Endothelial cell of umbilical vein (primary cell): ENCODE measurements at regions not wholly inside any gene's neighbourhood (a gene's known extent, or its start where the extent isn't known, plus 50 kb on each side); places are given as distances from the start of the nearest gene placed in this dataset.

ENCODE experiments used
- BruUV-seq: library from RNA; stranded (reverse); fragments of 400-500 nt; replicated peaks from 2 replicates; lab custom pipeline; 2021; lab: Mats Ljungman, UMichigan
- CTCF ChIA-PET: fragments of 300-600, 350-600 bp; sonication (Branson Sonifier 250); formaldehyde crosslinking; loops from one replicate; lab custom pipeline; 2021; ENCODE audit warnings: antibody characterized with exemption, inconsistent platforms; lab: Charles Lee
- POLR2A ChIA-PET: fragments of 300-600, 350-600 bp; sonication (Branson Sonifier 250); formaldehyde crosslinking; loops from one replicate; lab custom pipeline; 2021; ENCODE audit warnings: antibody characterized with exemption, inconsistent platforms; lab: Charles Lee
- DNase-seq: peaks from one replicate; pipeline ENCODE4 v3.0.0-alpha.2; 2011; ENCODE audit warnings: low read depth, low spot score
- FAIRE-seq: peaks from 2 replicates; lab custom pipeline; 2011; peaks lifted over from hg19 to GRCh38; lab: Jason Lieb, UNC
- H2AFZ ChIP-seq: 2 replicates; pipeline ENCODE4 v1.6.0; 2012; ENCODE audit warnings: low read depth, low read length, control low read depth, inconsistent platforms
- H3K27ac ChIP-seq: 2 replicates; pipeline ENCODE4 v1.5.1; 2011; ENCODE audit warnings: low read depth, mild to moderate bottlenecking, control low read depth, low read length, moderate library complexity; ENCODE audit not compliant: insufficient read depth
- H3K27me3 ChIP-seq, 2 experiments: 2 replicates each; pipeline versions ENCODE4 v1.6.0 to v1.6.1; 2011; ENCODE audit warnings: low read length in 2 of 2, mixed read lengths in 1 of 2; ENCODE audit not compliant: control insufficient read depth in 2 of 2, insufficient read depth in 2 of 2
- H3K36me3 ChIP-seq, 2 experiments: 2 replicates in 1 of 2; 3 replicates in 1 of 2; pipeline ENCODE4 v1.5.1; 2011; ENCODE audit warnings: low read length in 2 of 2, mild to moderate bottlenecking in 1 of 2, moderate library complexity in 1 of 2; ENCODE audit not compliant: control insufficient read depth in 2 of 2, insufficient read depth in 2 of 2; ENCODE audit errors: extremely low read depth in 1 of 2
- H3K4me1 ChIP-seq: 3 replicates; pipeline ENCODE4 v1.5.1; 2011; ENCODE audit warnings: mild to moderate bottlenecking, low read length; ENCODE audit not compliant: control insufficient read depth, insufficient read depth; ENCODE audit errors: extremely low read depth
- H3K4me2 ChIP-seq: 2 replicates; pipeline ENCODE4 v1.6.1; 2011; ENCODE audit warnings: low read length, control low read depth, mixed read lengths; ENCODE audit not compliant: insufficient read depth
- H3K4me3 ChIP-seq, 3 experiments: fragments of 200-600 bp in 1 of 3; sonication (generic), shearing (Covaris generic) in 1 of 3; replicated peaks in 1 of 3; 2 replicates each; pipeline ENCODE4 v1.5.1; 2011 to 2016; ENCODE audit warnings: control low read depth in 3 of 3, low read length in 3 of 3, mild to moderate bottlenecking in 2 of 3, inconsistent platforms in 1 of 3, low read depth in 1 of 3, moderate library complexity in 1 of 3; ENCODE audit not compliant: insufficient read depth in 1 of 3
- H3K79me2 ChIP-seq: 2 replicates; pipeline ENCODE4 v1.6.0; 2012; ENCODE audit warnings: low read length, inconsistent platforms; ENCODE audit not compliant: control insufficient read depth, insufficient read depth
- H3K9ac ChIP-seq: replicated peaks from 2 replicates; pipeline ENCODE3; 2011; ENCODE audit warnings: low read length, control low read depth; ENCODE audit not compliant: insufficient read depth; ENCODE audit errors: extremely low read depth
- H3K9me1 ChIP-seq: replicated peaks from 3 replicates; pipeline ENCODE4 v1.6.0; 2011; ENCODE audit warnings: mild to moderate bottlenecking, low read length; ENCODE audit not compliant: control insufficient read depth, insufficient read depth; ENCODE audit errors: extremely low read depth
- H3K9me3 ChIP-seq: replicated peaks from 2 replicates; pipeline ENCODE4 v1.5.1; 2012; ENCODE audit warnings: low read length, inconsistent platforms; ENCODE audit not compliant: control insufficient read depth, insufficient read depth
- H4K20me1 ChIP-seq: replicated peaks from 2 replicates; pipeline ENCODE3; 2011; ENCODE audit warnings: mild to moderate bottlenecking, low read length; ENCODE audit not compliant: control insufficient read depth, insufficient read depth; ENCODE audit errors: extremely low read depth
- CTCF ChIP-seq, 2 donors: IDR thresholded peaks; 1 replicate in 1 of 2; 2 replicates in 1 of 2; pipeline ENCODE4 v1.5.1; 2011; ENCODE audit warnings: low read length in 2 of 2, mild to moderate bottlenecking in 2 of 2, moderate library complexity in 2 of 2, control low read depth in 1 of 2, inconsistent platforms in 1 of 2, low read depth in 1 of 2; ENCODE audit not compliant: insufficient read depth in 1 of 2; ENCODE audit errors: extremely low read depth in 1 of 2
- EZH2 ChIP-seq: IDR thresholded peaks from 2 replicates; pipeline ENCODE4 v1.6.1; 2012; ENCODE audit warnings: borderline replicate concordance, low read depth, mild to moderate bottlenecking, moderate library complexity, low read length, inconsistent platforms; ENCODE audit not compliant: severe bottlenecking
- FOS ChIP-seq: IDR thresholded peaks from 2 replicates; pipeline ENCODE4 v1.6.1; 2011; ENCODE audit warnings: mild to moderate bottlenecking, low read length, moderate library complexity, borderline replicate concordance; ENCODE audit not compliant: insufficient read depth
- GATA2 ChIP-seq: IDR thresholded peaks from 2 replicates; pipeline ENCODE4 v1.7.0; 2011; ENCODE audit warnings: low read depth, mild to moderate bottlenecking, moderate library complexity, mixed read lengths, low read length; ENCODE audit not compliant: insufficient read length, insufficient read depth
- MAX ChIP-seq: IDR thresholded peaks from 2 replicates; pipeline ENCODE4 v1.6.1; 2011; ENCODE audit not compliant: insufficient read depth, insufficient read length
- MYC ChIP-seq: IDR thresholded peaks from one replicate; pipeline ENCODE4 v1.6.1; 2011; ENCODE audit warnings: mild to moderate bottlenecking, low read depth, low read length
- POLR2A ChIP-seq: IDR thresholded peaks from 2 replicates; pipeline ENCODE4 v1.6.1; 2012; ENCODE audit warnings: low read depth, mild to moderate bottlenecking, control low read depth, low read length
- POLR2AphosphoS5 ChIP-seq: IDR thresholded peaks from 2 replicates; pipeline ENCODE4 v1.6.1; 2012; ENCODE audit warnings: low read depth, mild to moderate bottlenecking, control low read depth, low read length, moderate library complexity; ENCODE audit not compliant: insufficient read depth
- dilution Hi-C: fragments of 300-500 bp; cut with MboI; formaldehyde crosslinking; loops from one replicate; pipeline ENCODE4 v1.15.0; 2019; ENCODE audit warnings: low sequenced_read_pairs; ENCODE audit not compliant: extremely low pct_ligation_motif_present
- intact Hi-C: fragments of 100-400 bp; cut with micrococcal nuclease; formaldehyde crosslinking; loops from one replicate; pipeline ENCODE4 v1.10.0; 2022

- Histone ChIP-seq H4K20me1 (no peaks in the 10 kb centered on the region), H3K4me2 (no peak overlapping the region), H3K4me1 (peaks cover 3% of the 10 kb centered on the region), H3K27me3 (no peaks in the 10 kb centered on the region), H3K27ac (no peak overlapping the region), H3K4me3 (no peak overlapping the region), H3K79me2 (no peaks in the 10 kb centered on the region), H2AFZ (no peak overlapping the region), H3K9me1 (no peaks in the 10 kb centered on the region), H3K9ac (no peak overlapping the region), H3K9me3 (no peaks in the 10 kb centered on the region), H3K36me3 (no peaks in the 10 kb centered on the region)
- intact Hi-C loops (no loop called here), dilution Hi-C loops (no loop called here)
- DNase-seq (no peak), FAIRE-seq (no peak)
- TF ChIP-seq MAX (no peak), POLR2A (no peak), POLR2AphosphoS5 (no peak), GATA2 (no peak), EZH2 (no peak), CTCF (IDR thresholded peaks at IDR 0.05; ENCODE audit: extremely low read depth in 1 of 2, insufficient read depth in 1 of 2, low read depth in 1 of 2, low read length in 2 of 2) (no peak), FOS (no peak), MYC (no peak)
- no TSS peak for BruUV-seq
- ChIA-PET POLR2A (no interaction called here), CTCF (interaction anchor here (1.3 kb wide), 1 partner anchor 9 kb away, joined by 3 read pairs; no protein-coding TSS in a partner anchor)
Measured at GRCh38 chr13:104256701-104257100, 1190.5 kb upstream of the SLC10A2 start.
